ENCODE measurements at regions not wholly inside any gene's neighbourhood (a gene's known extent, or its start where the extent isn't known, plus 50 kb on each side); places are given as distances from the start of the nearest gene placed in this dataset.
"Not testable (repeated sequence)": the region's sequence is repeated elsewhere in the genome, so short reads cannot be mapped to it uniquely, and the experiment has no call there.

DNA sequence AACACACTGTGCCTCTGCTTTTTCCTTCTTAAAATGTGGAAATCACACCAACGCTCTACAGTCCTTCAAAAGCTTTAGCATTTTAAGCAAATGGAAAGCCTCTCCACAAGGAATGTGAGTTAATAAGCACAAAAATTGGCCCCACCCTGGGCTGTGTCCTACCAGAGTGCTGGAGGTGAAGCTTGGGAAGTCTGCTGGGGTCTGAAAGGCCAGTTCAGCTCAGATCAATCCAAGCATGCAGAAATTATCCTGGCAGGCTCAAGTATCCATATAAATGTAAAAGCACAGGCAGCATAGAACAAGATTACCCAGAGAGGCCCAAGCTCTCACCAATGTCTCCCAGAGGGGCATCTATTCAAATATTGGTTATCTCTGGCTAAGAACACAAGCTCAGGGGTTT, 98.5 kb downstream of the ESM1 start:
- in situ Hi-C loops (cut with HindIII; ENCODE audit: low sequenced_read_pairs), result no loop called here

GRCh38 chr5:54885636-54886035, 99.8 kb downstream of the ESM1 start:
- in situ Hi-C loops (cut with HindIII; ENCODE audit: low sequenced_read_pairs), result no loop called here

DNA sequence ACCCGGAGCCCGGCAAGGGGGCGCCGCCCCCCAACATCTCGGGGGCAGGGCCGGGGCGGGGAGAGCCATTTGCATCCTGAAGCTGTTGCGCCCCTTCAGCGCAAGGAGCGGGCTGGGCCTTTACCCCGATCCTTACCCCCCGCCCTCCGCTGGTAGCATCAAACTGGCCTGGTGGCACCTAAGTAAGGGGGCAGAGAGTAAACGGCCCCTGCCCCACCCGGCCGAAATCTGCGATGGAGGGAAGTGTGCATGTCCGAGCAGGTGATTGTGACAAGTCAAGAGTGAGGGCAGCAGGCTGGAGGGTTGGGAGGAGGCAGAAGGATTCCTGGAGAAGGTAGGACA, 101.2 kb downstream of the ESM1 start:
- in situ Hi-C loops (cut with HindIII; ENCODE audit: low sequenced_read_pairs), result no loop called here

GRCh38 chr5:54883374-54884194, 101.8 kb downstream of the ESM1 start:
- in situ Hi-C loops (cut with HindIII; ENCODE audit: low sequenced_read_pairs), result no loop called here

GRCh38 chr5:54882841-54883240, 102.6 kb downstream of the ESM1 start:
- in situ Hi-C loops (cut with HindIII; ENCODE audit: low sequenced_read_pairs), result no loop called here

GRCh38 chr5:54882101-54882500, 103.3 kb downstream of the ESM1 start:
- in situ Hi-C loops (cut with HindIII; ENCODE audit: low sequenced_read_pairs), result no loop called here

- in situ Hi-C loops (cut with HindIII; ENCODE audit: low sequenced_read_pairs), result no loop called here
Observed at GRCh38 chr5:54881286-54882005, 103.9 kb downstream of the ESM1 start.

GRCh38 chr5:54876976-54877375, 108.4 kb downstream of the ESM1 start:
- in situ Hi-C loops (cut with HindIII; ENCODE audit: low sequenced_read_pairs), result no loop called here

DNA sequence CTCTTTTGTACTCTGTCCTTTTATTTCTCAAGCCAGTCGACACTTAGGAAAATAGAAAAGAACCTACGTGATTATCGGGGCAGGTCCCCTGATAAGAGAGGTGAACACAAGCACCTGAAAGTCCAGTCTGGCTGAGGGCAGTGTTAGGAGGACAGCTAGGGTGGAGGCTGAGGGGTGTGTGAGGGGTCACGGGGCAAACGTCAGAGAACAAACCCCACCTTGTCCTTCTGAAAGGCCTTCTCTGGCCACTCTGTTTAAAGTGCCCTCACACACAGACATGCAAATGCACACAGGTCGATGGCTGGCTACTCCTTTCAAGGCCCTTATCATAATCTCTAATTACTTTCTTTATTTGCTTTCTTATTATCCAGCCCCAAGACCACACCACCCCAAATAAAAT, 108.8 kb downstream of the ESM1 start:
- in situ Hi-C loops (cut with HindIII; ENCODE audit: low sequenced_read_pairs), result no loop called here

- in situ Hi-C loops (cut with HindIII; ENCODE audit: low sequenced_read_pairs), result loop anchor here (5.0 kb wide), 1 partner anchor 52 kb away; no protein-coding TSS in a partner anchor
Observed at GRCh38 chr5:54874337-54875021, 110.9 kb downstream of the ESM1 start.

- in situ Hi-C loops (cut with HindIII; ENCODE audit: low sequenced_read_pairs), result loop anchor here (5.0 kb wide), 1 partner anchor 51 kb away; no protein-coding TSS in a partner anchor
Observed at GRCh38 chr5:54873691-54874090, 111.7 kb downstream of the ESM1 start.

- in situ Hi-C loops (cut with HindIII; ENCODE audit: low sequenced_read_pairs), result loop anchor here (5.0 kb wide), 1 partner anchor 51 kb away; no protein-coding TSS in a partner anchor
Observed at GRCh38 chr5:54872810-54873209, 112.6 kb downstream of the ESM1 start.

DNA sequence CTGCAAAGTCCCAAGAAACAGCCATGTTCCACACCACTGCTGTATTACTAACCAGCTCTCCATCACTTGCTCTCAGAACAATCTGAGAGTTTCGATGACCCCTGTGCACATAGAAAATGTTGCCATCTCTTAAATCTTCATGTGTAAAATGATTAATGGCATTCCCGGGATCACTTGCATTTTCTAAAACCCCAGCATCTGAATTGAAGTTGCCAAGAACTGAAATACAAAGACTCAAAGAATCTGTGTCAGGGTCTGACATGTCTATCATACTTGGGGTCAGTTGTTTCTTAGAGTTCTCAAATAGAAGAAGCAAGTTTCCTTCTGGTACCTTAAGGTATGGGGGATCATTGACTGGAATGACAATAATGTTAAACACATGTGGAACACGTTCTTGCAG, 115.1 kb downstream of the ESM1 start:
- in situ Hi-C loops (cut with HindIII; ENCODE audit: low sequenced_read_pairs), result loop anchor here (5.0 kb wide), 1 partner anchor 48 kb away; no protein-coding TSS in a partner anchor

GRCh38 chr5:54869691-54870090, 115.7 kb downstream of the ESM1 start:
- in situ Hi-C loops (cut with HindIII; ENCODE audit: low sequenced_read_pairs), result loop anchor here (5.0 kb wide), 1 partner anchor 47 kb away; no protein-coding TSS in a partner anchor

GRCh38 chr5:54868511-54869483, 116.6 kb downstream of the ESM1 start:
- in situ Hi-C loops (cut with HindIII; ENCODE audit: low sequenced_read_pairs), result no loop called here

GRCh38 chr5:54867310-54867944, 118.0 kb downstream of the ESM1 start:
- in situ Hi-C loops (cut with HindIII; ENCODE audit: low sequenced_read_pairs), result no loop called here

DNA sequence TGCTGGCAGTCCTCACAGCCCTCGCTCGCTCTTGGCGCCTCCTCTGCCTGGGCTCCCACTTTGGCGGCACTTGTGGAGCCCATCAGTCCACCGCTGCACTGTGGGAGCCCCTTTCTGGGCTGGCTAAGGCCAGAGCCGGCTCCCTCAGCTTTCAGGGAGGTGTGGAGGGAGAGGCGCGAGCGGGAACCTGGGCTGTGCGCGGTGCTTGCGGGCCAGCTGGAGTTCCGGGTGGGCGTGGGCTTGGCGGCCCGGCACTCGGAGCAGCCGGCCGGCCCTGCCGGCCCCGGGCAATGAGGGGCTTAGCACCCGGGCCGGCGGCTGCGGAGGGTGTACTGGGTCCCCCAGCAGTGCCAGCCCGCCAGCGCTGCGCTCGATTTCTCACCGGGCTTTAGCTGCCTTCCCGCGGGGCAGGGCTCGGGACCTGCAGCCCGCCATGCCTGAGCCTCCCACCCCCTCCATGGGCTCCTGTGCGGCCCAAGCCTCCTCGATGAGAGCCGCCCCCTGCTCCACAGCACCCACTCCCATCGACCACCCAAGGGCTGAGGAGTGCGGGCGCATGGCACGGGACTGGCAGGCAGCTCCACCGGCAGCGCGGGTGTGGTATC, 120.4 kb downstream of the ESM1 start:
- in situ Hi-C loops (cut with HindIII; ENCODE audit: low sequenced_read_pairs), result not testable (repeated sequence)

DNA sequence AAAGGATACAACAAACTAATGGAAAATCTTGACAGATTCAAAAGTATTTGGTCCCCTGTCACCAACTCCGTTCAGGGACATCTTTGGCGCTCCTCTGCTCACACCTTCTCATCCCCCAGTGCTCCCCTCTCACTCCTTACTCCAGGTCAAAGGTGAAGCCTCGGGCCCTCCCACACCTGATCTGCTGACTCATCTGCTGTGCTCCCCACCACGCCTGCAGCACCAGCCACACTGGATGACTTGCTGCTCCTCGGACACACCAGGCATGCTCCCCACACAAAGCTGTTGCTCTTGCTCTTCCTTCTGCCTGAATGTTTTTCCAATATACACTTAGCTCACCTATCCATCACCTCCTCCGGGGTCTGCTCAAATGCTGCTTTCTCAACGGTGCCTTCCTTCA, 123.4 kb downstream of the ESM1 start:
- in situ Hi-C loops (cut with HindIII; ENCODE audit: low sequenced_read_pairs), result no loop called here

GRCh38 chr5:54861212-54861894, 124.0 kb downstream of the ESM1 start:
- in situ Hi-C loops (cut with HindIII; ENCODE audit: low sequenced_read_pairs), result no loop called here
